Vagina (tissue), 2 donors: ENCODE measurements at regions not wholly inside any gene's neighbourhood (a gene's known extent, or its start where the extent isn't known, plus 50 kb on each side); places are given as distances from the start of the nearest gene placed in this dataset.

Source experiments
- POLR2AphosphoS5 ChIP-seq, 2 donors: sonication (generic); formaldehyde crosslinking; IDR thresholded peaks; one replicate each; pipeline ENCODE4 v1.9.0; 2017; ENCODE audit warnings: antibody characterized with exemption in 2 of 2, mild to moderate bottlenecking in 2 of 2, low read depth in 1 of 2; ENCODE audit not compliant: insufficient read depth in 1 of 2
- TF ChIP-seq, protein P1 (sequence below), 3 experiments: fragments of 450-650 bp in 2 of 3; fragments of 200-600 bp in 1 of 3; sonication (generic) in 1 of 3; IDR thresholded peaks; one replicate each; pipeline ENCODE4 v1.5.1; 2017 to 2019; ENCODE audit warnings: antibody characterized with exemption in 3 of 3, mild to moderate bottlenecking in 2 of 3, moderate library complexity in 2 of 3

- TF ChIP-seq, protein P1, sequence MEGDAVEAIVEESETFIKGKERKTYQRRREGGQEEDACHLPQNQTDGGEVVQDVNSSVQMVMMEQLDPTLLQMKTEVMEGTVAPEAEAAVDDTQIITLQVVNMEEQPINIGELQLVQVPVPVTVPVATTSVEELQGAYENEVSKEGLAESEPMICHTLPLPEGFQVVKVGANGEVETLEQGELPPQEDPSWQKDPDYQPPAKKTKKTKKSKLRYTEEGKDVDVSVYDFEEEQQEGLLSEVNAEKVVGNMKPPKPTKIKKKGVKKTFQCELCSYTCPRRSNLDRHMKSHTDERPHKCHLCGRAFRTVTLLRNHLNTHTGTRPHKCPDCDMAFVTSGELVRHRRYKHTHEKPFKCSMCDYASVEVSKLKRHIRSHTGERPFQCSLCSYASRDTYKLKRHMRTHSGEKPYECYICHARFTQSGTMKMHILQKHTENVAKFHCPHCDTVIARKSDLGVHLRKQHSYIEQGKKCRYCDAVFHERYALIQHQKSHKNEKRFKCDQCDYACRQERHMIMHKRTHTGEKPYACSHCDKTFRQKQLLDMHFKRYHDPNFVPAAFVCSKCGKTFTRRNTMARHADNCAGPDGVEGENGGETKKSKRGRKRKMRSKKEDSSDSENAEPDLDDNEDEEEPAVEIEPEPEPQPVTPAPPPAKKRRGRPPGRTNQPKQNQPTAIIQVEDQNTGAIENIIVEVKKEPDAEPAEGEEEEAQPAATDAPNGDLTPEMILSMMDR (IDR thresholded peaks at IDR 0.05): no peak
- TF ChIP-seq POLR2AphosphoS5 (IDR thresholded peaks at IDR 0.05; ENCODE audit: insufficient read depth in 1 of 2, low read depth in 1 of 2): no peak
Observed at GRCh38 chr6:98094696-98095095, 739.7 kb upstream of the POU3F2 start.
